ENCODE measurements at regions not wholly inside any gene's neighbourhood (a gene's known extent, or its start where the extent isn't known, plus 50 kb on each side); places are given as distances from the start of the nearest gene placed in this dataset.
A peak's percentile ranks its signal among the peaks of the same experiment; 100 is the strongest.

DNA sequence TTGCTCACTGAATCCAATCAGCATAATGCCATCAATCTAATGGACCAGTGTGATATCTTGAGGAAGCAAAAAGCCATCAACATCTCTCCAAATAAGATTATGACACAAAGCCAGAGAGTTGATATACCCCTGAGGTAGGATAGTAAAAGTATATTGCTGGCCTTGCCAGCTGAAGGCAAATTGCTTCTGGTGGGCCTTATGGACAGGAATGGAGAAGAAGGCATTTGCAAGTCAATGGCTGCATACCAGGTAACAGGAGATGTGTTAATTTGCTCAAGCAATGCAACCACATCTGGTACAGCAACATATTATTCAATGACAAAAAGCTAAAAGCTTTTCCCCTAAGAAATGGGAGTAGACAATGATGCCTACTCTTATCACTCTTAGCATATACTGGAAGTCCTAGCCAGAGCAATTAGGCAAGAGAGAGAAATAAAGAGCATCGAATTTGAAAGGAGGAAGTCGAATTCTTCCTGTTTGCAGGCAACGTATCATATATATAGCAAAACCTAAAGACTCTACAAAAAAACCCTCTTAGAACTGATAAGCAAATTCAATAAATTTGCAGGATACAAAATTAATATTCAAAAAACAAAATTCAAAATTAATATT is 216.1 kb upstream of the RASA1 start:
- no peak for DNase-seq (ENCODE audit: low spot score)

DNA sequence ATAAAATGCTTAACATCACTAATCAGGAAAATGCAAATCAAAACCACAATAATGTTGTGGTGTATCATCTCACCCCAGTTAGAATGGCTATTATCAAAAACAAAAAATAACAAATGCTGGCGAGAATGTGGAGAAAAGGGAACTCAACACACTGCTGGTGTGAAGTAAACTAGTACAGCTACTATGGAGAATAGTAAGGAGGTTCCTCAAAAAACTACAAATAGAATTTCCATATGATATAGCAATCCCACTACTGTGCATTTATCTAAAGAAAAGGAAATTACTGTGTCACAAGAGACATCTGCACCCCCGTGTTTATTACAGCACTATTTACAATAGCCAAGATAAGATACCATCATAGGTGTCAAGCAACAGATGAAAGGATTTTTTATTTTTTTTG is 214.5 kb upstream of the RASA1 start:
- DNase-seq (ENCODE audit: low spot score), result no peak

GRCh38 chr5:87054821-87055220 is 212.9 kb upstream of the RASA1 start:
- no peak for DNase-seq (ENCODE audit: low spot score)

GRCh38 chr5:87061046-87061445 is 206.6 kb upstream of the RASA1 start:
- no peak for DNase-seq (ENCODE audit: low spot score)

DNA sequence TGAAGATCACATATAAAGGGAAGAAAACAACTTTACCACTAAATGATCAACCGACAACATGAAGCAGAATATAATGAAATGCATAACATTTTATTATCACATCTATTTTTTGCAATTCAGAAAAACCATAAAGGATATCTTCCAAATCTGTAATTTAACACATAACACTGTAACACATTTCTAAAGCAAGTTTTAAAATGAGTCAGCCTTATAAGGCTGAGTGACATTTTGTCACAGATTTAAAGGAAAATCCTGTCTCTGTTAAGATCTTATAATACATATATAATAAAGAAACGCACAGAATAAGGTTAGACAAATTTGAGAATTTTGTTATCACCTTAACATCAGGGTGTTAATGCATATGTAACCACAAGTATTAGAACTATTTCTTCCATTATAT is 198.4 kb upstream of the RASA1 start:
- no peak for DNase-seq (ENCODE audit: low spot score)

- DNase-seq (ENCODE audit: low spot score), result peak; percentile 13
Observed at GRCh38 chr5:87069974-87070608, 197.6 kb upstream of the RASA1 start.

DNA sequence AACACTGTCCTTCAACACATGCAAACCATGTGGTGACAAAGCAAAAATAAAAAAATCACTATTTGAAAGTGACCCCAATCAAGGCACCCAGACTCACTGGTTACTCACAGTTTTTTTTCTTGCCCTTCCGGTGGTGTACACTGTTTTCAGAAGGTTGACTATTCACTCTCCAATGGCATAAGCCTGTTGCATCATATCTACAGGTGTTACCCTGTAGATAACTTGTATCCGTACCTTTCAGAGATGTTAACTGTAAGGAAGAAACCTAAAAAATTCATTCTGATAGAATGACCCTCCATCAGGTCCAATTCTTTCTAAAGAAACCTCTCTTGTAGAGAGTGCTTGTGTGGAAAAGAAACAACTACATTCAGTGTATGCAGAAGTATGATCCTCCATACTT is 193.6 kb upstream of the RASA1 start:
- DNase-seq (ENCODE audit: low spot score), result no peak

DNA sequence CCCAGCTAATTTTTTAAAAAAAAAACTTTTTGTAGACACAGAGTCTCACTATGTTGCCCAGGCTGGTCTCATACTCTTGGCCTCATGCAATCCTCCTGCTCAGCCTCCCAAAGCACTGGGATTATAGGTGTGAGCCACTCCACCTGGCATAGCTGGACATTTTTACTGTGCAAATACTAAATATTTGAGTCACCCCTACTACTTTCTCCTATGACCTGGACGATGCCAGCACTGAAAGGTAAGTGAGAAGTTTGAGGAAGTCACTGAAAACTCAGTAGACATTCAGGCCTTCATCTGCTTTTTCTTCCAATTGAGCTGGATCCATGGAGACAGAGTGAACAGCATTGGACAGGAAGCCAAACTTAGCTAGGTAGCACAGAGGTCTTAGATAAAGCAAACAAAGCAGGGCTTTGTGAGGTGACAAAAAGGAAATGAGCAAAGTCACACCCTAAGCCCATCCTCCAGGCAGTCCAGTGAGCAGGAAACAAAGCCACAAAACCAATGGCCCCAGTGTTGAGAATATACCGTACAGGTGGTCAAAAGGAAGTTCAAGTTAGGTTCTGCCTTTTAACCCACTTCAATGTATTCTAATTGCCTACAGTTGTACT is 192.6 kb upstream of the RASA1 start:
- peak; percentile 57 for DNase-seq (ENCODE audit: low spot score)

DNA sequence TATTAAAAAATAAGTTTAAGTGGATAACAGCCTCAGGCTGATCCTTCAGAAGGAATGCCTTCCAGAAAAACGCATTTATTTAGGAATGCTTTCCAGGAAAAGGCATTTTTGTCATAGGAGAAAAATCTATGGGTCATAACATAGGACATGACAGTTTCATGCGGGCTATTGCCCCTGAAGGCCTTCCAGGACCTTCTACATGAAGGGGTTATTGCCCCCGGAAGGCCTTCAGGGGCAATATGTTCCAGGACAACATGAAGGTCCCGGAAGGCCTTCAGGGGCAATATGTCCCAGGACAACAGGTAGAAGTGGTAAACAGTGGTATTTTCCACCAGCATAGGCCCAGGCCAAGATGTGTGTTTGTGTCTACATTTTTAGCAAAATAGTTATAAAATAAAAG is 191.3 kb upstream of the RASA1 start:
- no peak for DNase-seq (ENCODE audit: low spot score)

DNA sequence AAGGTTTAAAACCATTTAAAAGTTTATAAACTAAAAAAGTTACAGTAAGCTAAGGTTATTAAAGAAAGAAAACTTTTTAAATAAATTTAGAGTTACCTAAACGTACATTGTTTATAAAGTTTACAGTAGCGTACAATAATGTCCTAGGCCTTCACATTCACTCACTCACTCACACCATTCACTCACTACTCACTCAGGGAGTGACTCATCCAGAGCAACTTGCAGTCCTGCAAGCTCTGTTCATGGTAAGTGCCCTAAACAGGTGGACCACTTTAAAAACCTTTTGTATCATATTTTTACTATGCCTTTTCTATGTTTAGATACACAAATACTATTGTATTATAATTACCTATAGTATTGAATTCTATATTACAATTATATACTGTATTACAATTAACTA is 190.8 kb upstream of the RASA1 start:
- DNase-seq (ENCODE audit: low spot score), result no peak

GRCh38 chr5:87079219-87079618 is 188.5 kb upstream of the RASA1 start:
- DNase-seq (ENCODE audit: low spot score), result no peak

DNA sequence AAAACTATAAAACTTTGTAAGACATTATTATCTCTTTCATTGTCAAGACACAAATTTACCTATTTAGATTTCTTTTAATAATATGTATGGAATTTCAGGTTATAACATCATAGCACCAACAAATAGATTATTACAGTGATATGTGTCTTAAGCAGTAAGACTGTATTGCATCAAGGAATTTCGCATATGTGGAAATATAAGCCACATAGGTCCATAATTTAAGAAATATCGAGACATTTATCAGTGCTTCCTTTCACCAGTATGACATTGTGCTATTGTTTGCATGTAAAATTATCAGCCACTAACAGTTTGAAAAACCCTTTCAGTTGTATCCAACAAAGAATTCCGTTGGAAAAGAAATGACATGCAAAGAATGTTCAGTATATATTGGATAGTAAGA is 186.7 kb upstream of the RASA1 start:
- DNase-seq (ENCODE audit: low spot score), result no peak

- no peak for DNase-seq (ENCODE audit: low spot score)
Observed at GRCh38 chr5:87081511-87082372, 185.9 kb upstream of the RASA1 start.

- DNase-seq (ENCODE audit: low spot score), result no peak
Observed at GRCh38 chr5:87094347-87094746, 173.3 kb upstream of the RASA1 start.

DNA sequence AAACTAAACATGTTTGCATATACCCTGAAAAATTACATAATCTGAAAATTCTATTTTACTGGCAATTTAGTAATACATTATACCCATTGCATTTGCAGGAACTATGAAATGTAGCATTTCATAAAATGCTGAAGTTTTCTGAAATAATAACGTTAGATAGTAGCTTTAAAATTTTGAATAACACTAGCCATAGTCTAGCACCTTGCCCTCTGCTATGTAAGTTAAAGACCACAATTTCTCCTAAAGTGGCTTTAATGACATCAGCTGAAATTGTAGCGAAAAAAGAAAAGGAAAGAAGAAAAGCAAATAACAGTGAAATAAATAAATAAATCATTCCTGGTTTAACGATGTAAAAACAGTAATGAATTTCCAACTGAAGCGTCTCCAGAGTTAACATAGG is 172.8 kb upstream of the RASA1 start:
- no peak for DNase-seq (ENCODE audit: low spot score)

GRCh38 chr5:87095787-87096186 is 171.9 kb upstream of the RASA1 start:
- no peak for DNase-seq (ENCODE audit: low spot score)

- no peak for DNase-seq (ENCODE audit: low spot score)
Observed at GRCh38 chr5:87097664-87098063, 170.0 kb upstream of the RASA1 start.

GRCh38 chr5:87099291-87099839 is 168.3 kb upstream of the RASA1 start:
- DNase-seq (ENCODE audit: low spot score), result peak; percentile 49

GRCh38 chr5:87099968-87100367 is 167.7 kb upstream of the RASA1 start:
- DNase-seq (ENCODE audit: low spot score), result peak; percentile 37

DNA sequence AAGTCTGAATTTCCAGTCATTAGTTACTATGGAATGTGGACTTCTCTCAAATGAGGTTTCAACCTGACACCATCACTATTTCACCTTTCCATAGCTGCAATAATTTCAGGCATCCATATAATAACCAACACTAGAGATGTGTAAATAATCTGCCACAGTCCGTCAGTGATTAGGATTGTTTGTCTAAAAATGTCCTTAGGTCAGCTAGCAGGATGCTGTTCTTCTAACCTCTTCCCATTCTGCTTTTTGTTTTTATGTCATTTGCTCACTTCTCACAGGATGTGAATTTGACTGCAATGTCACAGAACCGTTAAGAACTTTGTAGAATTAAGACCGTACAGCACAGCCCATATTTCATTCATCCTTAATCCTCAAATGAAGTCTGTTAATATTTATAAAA is 166.4 kb upstream of the RASA1 start:
- DNase-seq (ENCODE audit: low spot score), result no peak

DNA sequence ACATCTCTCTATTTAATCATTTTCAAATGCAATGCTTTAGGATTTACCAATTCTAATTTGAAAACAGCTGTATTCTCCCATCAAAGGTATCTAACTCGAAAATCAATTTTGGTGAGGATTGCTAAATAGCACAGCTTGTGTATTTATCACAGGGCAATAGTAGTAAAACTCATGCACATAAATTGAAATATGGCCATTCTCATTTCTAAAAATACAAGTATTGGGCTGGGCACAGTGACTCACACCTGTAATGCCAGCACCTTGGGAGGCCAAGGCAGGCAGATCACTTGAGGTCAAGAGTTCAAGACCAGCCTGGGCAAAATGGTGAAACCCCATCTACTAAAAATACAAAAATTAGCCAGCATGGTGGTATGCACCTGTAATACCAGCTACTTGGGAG is 164.8 kb upstream of the RASA1 start:
- DNase-seq (ENCODE audit: low spot score), result no peak

DNA sequence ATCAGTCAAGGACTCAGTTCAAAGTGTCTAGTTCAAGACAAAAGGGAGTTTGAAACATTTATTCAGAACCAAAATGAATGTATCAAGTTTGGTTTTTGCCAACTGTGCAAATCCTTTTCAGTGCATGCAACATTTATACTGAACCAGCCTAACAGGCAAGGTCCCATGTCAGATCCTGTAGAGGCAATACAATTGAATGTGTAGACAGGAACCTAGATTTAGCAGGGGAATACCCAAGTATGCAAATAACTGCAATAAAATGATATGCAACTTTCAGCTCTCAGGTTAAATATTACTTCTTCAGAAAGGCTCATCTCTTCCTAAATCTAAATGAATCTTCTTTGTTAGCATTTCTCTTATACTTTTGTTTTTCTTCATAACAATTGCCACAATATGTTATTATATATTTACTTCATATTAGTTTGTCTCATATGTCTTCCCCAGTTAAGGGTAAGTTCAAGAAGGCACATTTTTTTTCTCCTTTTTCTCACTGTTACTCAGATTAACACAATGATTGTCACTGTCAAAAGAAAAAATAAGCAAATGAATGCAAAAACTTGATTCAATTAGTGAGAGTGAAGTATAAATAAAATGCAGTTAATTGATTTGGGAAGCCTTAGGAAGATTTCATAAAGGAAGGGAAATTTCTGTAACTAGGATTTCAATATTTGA is 163.9 kb upstream of the RASA1 start:
- DNase-seq (ENCODE audit: low spot score), result no peak
